HCT116 (cell line): ENCODE measurements at regions not wholly inside any gene's neighbourhood (a gene's known extent, or its start where the extent isn't known, plus 50 kb on each side); places are given as distances from the start of the nearest gene placed in this dataset.

Source experiments
- ATAC-seq: fragments of 200-7000 bp; cut with Tn5 transposase; 2 replicates; pipeline ENCODE4 v1.9.1; 2020; ENCODE audit warnings: mild to moderate bottlenecking, moderate library complexity
- BruUV-seq: library from RNA; stranded (reverse); fragments of 400-500 nt; replicated peaks from 2 replicates; lab custom pipeline; 2021; lab: Mats Ljungman, UMichigan
- CTCF ChIA-PET: fragments of 300-600 bp; sonication (Branson Sonifier 250); formaldehyde crosslinking; loops from one replicate; lab custom pipeline; 2021; ENCODE audit warnings: antibody characterized with exemption; lab: Charles Lee
- POLR2A ChIA-PET: fragments of 300-600, 350-600 bp; sonication (Branson Sonifier 250); formaldehyde crosslinking; loops from one replicate; lab custom pipeline; 2021; ENCODE audit warnings: antibody characterized with exemption; lab: Charles Lee
- RAD21 ChIA-PET, 2 experiments: fragments of 300-600 bp; sonication (Branson Sonifier 250); formaldehyde crosslinking; loops; one replicate each; lab custom pipeline; 2023; ENCODE audit warnings: low total read pairs in 2 of 2; ENCODE audit not compliant: uncharacterized antibody in 2 of 2, unreplicated experiment in 2 of 2, low non-redundant PET in 1 of 2; lab: Charles Lee
- DNase-seq: peaks from one replicate; pipeline ENCODE4 v3.0.0-alpha.2; 2010; ENCODE audit warnings: low read depth, low spot score
- H2AFZ ChIP-seq: fragments of 200-600 bp; shearing (Covaris generic), sonication (generic); 2 replicates; pipeline ENCODE4 v1.6.1; 2017; ENCODE audit warnings: low read depth, mixed run types, mixed read lengths, antibody characterized with exemption, low read length; ENCODE audit not compliant: poor library complexity, severe bottlenecking
- H3K27ac ChIP-seq: 2 replicates; pipeline ENCODE4 v1.5.1; 2012; ENCODE audit warnings: low read depth, low read length
- H3K27me3 ChIP-seq: fragments of 200-600 bp; sonication (generic); 2 replicates; pipeline ENCODE4 v1.6.1; 2016; ENCODE audit warnings: mixed run types, low read length, mixed read lengths; ENCODE audit not compliant: insufficient read depth
- H3K36me3 ChIP-seq, 2 experiments: fragments of 200-500 bp in 1 of 2; fragments of 200-600 bp in 1 of 2; sonication (Bioruptor generic) in 1 of 2; sonication (generic) in 1 of 2; 2 replicates each; pipeline versions ENCODE4 v1.5.1 to v1.6.1; 2014 to 2016; ENCODE audit warnings: low read length in 2 of 2, inconsistent platforms in 1 of 2, mixed read lengths in 1 of 2, mixed run types in 1 of 2; ENCODE audit not compliant: insufficient read depth in 2 of 2, control insufficient read depth in 1 of 2
- H3K4me1 ChIP-seq, 2 experiments: fragments of 200-600 bp in 1 of 2; sonication (generic) in 1 of 2; 2 replicates each; pipeline versions ENCODE4 v1.5.1 to v1.6.1; 2012 to 2017; ENCODE audit warnings: low read length in 2 of 2, inconsistent platforms in 1 of 2, mild to moderate bottlenecking in 1 of 2, mixed read lengths in 1 of 2, mixed run types in 1 of 2, moderate library complexity in 1 of 2; ENCODE audit not compliant: insufficient read depth in 2 of 2, control insufficient read depth in 1 of 2
- H3K4me2 ChIP-seq: fragments of 200-600 bp; sonication (generic); 2 replicates; pipeline ENCODE4 v1.6.1; 2017; ENCODE audit warnings: mixed run types, low read length, mixed read lengths
- H3K4me3 ChIP-seq, 2 experiments: fragments of 200-600 bp in 1 of 2; sonication (generic) in 1 of 2; replicated peaks in 1 of 2; 2 replicates each; pipeline ENCODE4 v1.5.1; 2011 to 2016; ENCODE audit warnings: low read length in 2 of 2, control low read depth in 1 of 2, low read depth in 1 of 2, mild to moderate bottlenecking in 1 of 2, mixed read lengths in 1 of 2, mixed run types in 1 of 2
- H3K79me2 ChIP-seq: fragments of 200-600 bp; sonication (generic); 2 replicates; pipeline ENCODE4 v1.6.1; 2017; ENCODE audit warnings: mild to moderate bottlenecking, mixed run types, low read length, moderate library complexity, mixed read lengths; ENCODE audit not compliant: insufficient read depth
- H3K9ac ChIP-seq: fragments of 200-600 bp; sonication (generic); 2 replicates; pipeline ENCODE4 v1.6.1; 2016; ENCODE audit warnings: low read length, mixed read lengths
- H3K9me2 ChIP-seq: fragments of 200-600 bp; sonication (generic), shearing (Covaris generic); 2 replicates; pipeline ENCODE4 v1.6.1; 2017; ENCODE audit warnings: mixed run types, mild to moderate bottlenecking, moderate library complexity; ENCODE audit not compliant: insufficient read depth
- H3K9me3 ChIP-seq, 2 experiments: fragments of 200-500 bp in 1 of 2; fragments of 200-600 bp in 1 of 2; sonication (Bioruptor generic) in 1 of 2; sonication (generic) in 1 of 2; 2 replicates each; pipeline ENCODE4 v1.6.1; 2014 to 2017; ENCODE audit warnings: low read length in 2 of 2, mixed read lengths in 2 of 2, inconsistent platforms in 1 of 2, low read depth in 1 of 2, mild to moderate bottlenecking in 1 of 2, mixed run types in 1 of 2, moderate library complexity in 1 of 2; ENCODE audit not compliant: control insufficient read depth in 1 of 2, insufficient read depth in 1 of 2
- H4K20me1 ChIP-seq: fragments of 200-600 bp; sonication (generic), shearing (Covaris generic); 2 replicates; pipeline ENCODE4 v1.6.1; 2017; ENCODE audit warnings: mixed run types, mild to moderate bottlenecking, moderate library complexity; ENCODE audit not compliant: insufficient read depth
- CEBPB ChIP-seq: IDR thresholded peaks from 2 replicates; pipeline ENCODE4 v1.6.1; 2012; ENCODE audit warnings: low read depth
- CTCF ChIP-seq, 3 experiments: fragments of 200-600 bp in 1 of 3; sonication (generic) in 1 of 3; IDR thresholded peaks in 2 of 3; conservative IDR thresholded peaks in 1 of 3; 2 replicates each; pipeline ENCODE4 v1.5.1; 2012 to 2017; ENCODE audit warnings: low read depth in 2 of 3, low read length in 2 of 3, antibody characterized with exemption in 1 of 3, borderline replicate concordance in 1 of 3, control low read depth in 1 of 3, mild to moderate bottlenecking in 1 of 3, mixed read lengths in 1 of 3, mixed run types in 1 of 3, moderate library complexity in 1 of 3; ENCODE audit not compliant: insufficient read depth in 1 of 3
- EGR1 ChIP-seq: IDR thresholded peaks from 2 replicates; pipeline ENCODE4 v1.6.1; 2012; ENCODE audit warnings: low read depth
- ELF1 ChIP-seq: IDR thresholded peaks from 2 replicates; pipeline ENCODE4 v1.6.1; 2012; ENCODE audit warnings: low read depth, borderline replicate concordance
- FOSL1 ChIP-seq: IDR thresholded peaks from 2 replicates; pipeline ENCODE4 v1.6.1; 2012; ENCODE audit warnings: low read depth
- POLR2A ChIP-seq: IDR thresholded peaks from 2 replicates; pipeline ENCODE4 v1.7.0; 2011; ENCODE audit warnings: borderline replicate concordance; ENCODE audit not compliant: insufficient read depth, insufficient read length; ENCODE audit errors: extremely low read depth
- REST ChIP-seq: IDR thresholded peaks from 2 replicates; pipeline ENCODE4 v1.6.1; 2012; ENCODE audit warnings: low read depth
- SIN3A ChIP-seq: IDR thresholded peaks from 2 replicates; pipeline ENCODE4 v1.6.1; 2012; ENCODE audit warnings: low read depth
- SRF ChIP-seq: IDR thresholded peaks from 2 replicates; pipeline ENCODE4 v1.6.1; 2012; ENCODE audit warnings: low read depth
- TCF7L2 ChIP-seq: IDR thresholded peaks from 2 replicates; pipeline ENCODE4 v1.7.0; 2011; ENCODE audit warnings: borderline replicate concordance, inconsistent platforms; ENCODE audit not compliant: insufficient read depth, insufficient read length; ENCODE audit errors: extremely low read depth
- ZFX ChIP-seq: fragments of 450-650 bp; IDR thresholded peaks from 2 replicates; pipeline ENCODE4 v1.6.1; 2017
- intact Hi-C: fragments of 100-400 bp; cut with micrococcal nuclease; formaldehyde crosslinking; loops from 2 replicates; pipeline ENCODE4 v1.10.0; 2022
- TF ChIP-seq, protein P1 (sequence below): IDR thresholded peaks from 2 replicates; pipeline ENCODE4 v1.6.1; 2012
- TF ChIP-seq, protein P2 (sequence below): IDR thresholded peaks from 2 replicates; pipeline ENCODE4 v1.6.1; 2011; ENCODE audit warnings: mild to moderate bottlenecking, low read length, moderate library complexity; ENCODE audit not compliant: insufficient replicate concordance; ENCODE audit errors: extremely low read depth

DNA sequence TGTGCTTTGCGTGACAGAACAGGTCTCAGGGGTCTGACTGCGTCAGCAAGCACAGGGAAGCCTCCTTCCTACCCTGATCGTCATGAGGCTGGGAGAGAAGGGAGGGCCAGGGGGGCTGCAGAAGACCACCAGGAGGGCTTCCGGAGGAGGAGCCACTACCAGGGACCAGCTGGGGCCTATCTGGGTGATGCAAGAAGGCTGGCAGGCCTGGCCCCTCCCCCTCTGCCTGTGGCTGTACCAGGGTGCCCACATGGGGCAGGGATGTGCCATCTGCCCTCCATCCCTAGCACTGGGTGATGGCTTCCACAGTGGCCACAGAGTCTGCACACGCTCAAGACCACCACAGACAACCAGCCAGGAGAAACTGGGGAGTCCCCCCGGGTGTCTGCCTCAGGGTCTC lies 116.4 kb upstream of the NKX1-1 start:
- BruUV-seq, result no TSS peak
- CTCF ChIA-PET, result no interaction called here
- DNase-seq (no peak), ATAC-seq (no peak)
- peaks cover 7 to 15% of the 10 kb centered on the region in 2 experiments; a peak in 3 of 4 replicates for H3K4me1 ChIP-seq
- TF ChIP-seq SIN3A (no peak), REST (no peak), TCF7L2 (no peak), FOSL1 (no peak), CEBPB (no peak), EGR1 (no peak), ELF1 (no peak), ZFX (no peak), SRF (no peak), CTCF (IDR thresholded peaks at IDR 0.05 in 2 of 3, conservative IDR thresholded peaks at IDR 0.05 in 1 of 3; ENCODE audit: borderline replicate concordance in 1 of 3, insufficient read depth in 1 of 3, low read depth in 2 of 3, low read length in 2 of 3) (no peak), POLR2A (no peak)
- TF ChIP-seq, protein P1, sequence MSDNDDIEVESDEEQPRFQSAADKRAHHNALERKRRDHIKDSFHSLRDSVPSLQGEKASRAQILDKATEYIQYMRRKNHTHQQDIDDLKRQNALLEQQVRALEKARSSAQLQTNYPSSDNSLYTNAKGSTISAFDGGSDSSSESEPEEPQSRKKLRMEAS, result no peak
- TF ChIP-seq, protein P2, sequence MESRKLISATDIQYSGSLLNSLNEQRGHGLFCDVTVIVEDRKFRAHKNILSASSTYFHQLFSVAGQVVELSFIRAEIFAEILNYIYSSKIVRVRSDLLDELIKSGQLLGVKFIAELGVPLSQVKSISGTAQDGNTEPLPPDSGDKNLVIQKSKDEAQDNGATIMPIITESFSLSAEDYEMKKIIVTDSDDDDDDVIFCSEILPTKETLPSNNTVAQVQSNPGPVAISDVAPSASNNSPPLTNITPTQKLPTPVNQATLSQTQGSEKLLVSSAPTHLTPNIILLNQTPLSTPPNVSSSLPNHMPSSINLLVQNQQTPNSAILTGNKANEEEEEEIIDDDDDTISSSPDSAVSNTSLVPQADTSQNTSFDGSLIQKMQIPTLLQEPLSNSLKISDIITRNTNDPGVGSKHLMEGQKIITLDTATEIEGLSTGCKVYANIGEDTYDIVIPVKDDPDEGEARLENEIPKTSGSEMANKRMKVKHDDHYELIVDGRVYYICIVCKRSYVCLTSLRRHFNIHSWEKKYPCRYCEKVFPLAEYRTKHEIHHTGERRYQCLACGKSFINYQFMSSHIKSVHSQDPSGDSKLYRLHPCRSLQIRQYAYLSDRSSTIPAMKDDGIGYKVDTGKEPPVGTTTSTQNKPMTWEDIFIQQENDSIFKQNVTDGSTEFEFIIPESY, result no peak
- H3K27ac ChIP-seq, result no peak overlapping the region
- H3K79me2 ChIP-seq, result no peaks in the 10 kb centered on the region
- H3K4me3 ChIP-seq, result no peak overlapping the region
- no peak overlapping the region for H3K4me2 ChIP-seq
- POLR2A ChIA-PET, result no interaction called here
- no peak overlapping the region for H2AFZ ChIP-seq
- H3K9me2 ChIP-seq, result no peaks in the 10 kb centered on the region
- RAD21 ChIA-PET, result no interaction called here
- H4K20me1 ChIP-seq, result no peaks in the 10 kb centered on the region
- no peak overlapping the region for H3K9ac ChIP-seq
- H3K27me3 ChIP-seq, result peaks cover 15% of the 10 kb centered on the region; the same call in 1 of the 2 replicates
- no peaks in the 10 kb centered on the region for H3K36me3 ChIP-seq
- intact Hi-C loops, result no loop called here
- no peaks in the 10 kb centered on the region for H3K9me3 ChIP-seq
